ENCODE measurements at regions not wholly inside any gene's neighbourhood (a gene's known extent, or its start where the extent isn't known, plus 50 kb on each side); places are given as distances from the start of the nearest gene placed in this dataset.

- TF ChIP-seq POLR2A (IDR thresholded peaks at IDR 0.05; ENCODE audit: borderline replicate concordance, extremely low read depth, insufficient read depth, insufficient read length) (no peak), CTCF (IDR thresholded peaks at IDR 0.05 in 2 of 3, conservative IDR thresholded peaks at IDR 0.05 in 1 of 3; ENCODE audit: borderline replicate concordance in 1 of 3, insufficient read depth in 1 of 3, low read depth in 2 of 3, low read length in 2 of 3) (no peak), EZH2 (IDR thresholded peaks at IDR 0.05) (no peak), REST (IDR thresholded peaks at IDR 0.05; ENCODE audit: low read depth) (no peak), SP1 (IDR thresholded peaks at IDR 0.05; ENCODE audit: low read depth) (no peak), MAX (IDR thresholded peaks at IDR 0.05) (no peak), JUND (IDR thresholded peaks at IDR 0.05) (no peak), ZNF274 (IDR thresholded peaks at IDR 0.05; ENCODE audit: low read depth, low read length) (no peak), POLR2AphosphoS5 (IDR thresholded peaks at IDR 0.05; ENCODE audit: low read depth, low read length) (no peak), CEBPB (IDR thresholded peaks at IDR 0.05; ENCODE audit: low read depth) (no peak), TCF7L2 (IDR thresholded peaks at IDR 0.05; ENCODE audit: borderline replicate concordance, extremely low read depth, insufficient read depth, insufficient read length) (no peak), EGR1 (IDR thresholded peaks at IDR 0.05; ENCODE audit: low read depth) (no peak), RAD21 (IDR thresholded peaks at IDR 0.05; ENCODE audit: low read depth) (no peak), ZBTB33 (IDR thresholded peaks at IDR 0.05; ENCODE audit: extremely low read depth, insufficient replicate concordance, low read length) (no peak)
These were observed 344.4 kb downstream of the MAN2A1 start for GRCh38 chr5:110034056-110034600.
